ENCODE measurements at regions not wholly inside any gene's neighbourhood (a gene's known extent, or its start where the extent isn't known, plus 50 kb on each side); places are given as distances from the start of the nearest gene placed in this dataset.

DNA sequence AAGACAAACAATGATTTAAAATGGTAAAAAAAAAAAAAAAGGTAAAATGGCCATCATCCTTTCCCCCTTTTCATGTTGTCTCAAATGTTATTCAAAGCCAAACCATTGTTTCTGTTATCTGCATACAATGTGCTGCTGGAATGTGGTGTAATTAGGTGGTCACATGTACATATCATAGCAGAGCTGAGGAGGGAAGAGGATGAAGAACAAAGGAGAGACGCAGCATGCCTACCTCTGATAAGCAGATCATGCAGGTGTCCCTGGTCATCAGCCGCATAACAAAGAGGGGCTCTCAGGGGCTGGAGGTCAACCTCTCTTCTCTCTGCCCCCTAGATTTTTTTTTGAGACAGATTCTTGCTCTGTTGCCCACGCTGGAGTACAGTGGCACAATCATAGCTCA is 141.0 kb downstream of the CARTPT start:
- H3K9me3 Mint-ChIP-seq, result peaks cover 14% of the 10 kb centered on the region; the same call in 1 of the 2 replicates
- no peaks in the 10 kb centered on the region for H3K36me3 Mint-ChIP-seq (ENCODE audit: low read depth)
- H3K4me3 Mint-ChIP-seq, result no peak overlapping the region

DNA sequence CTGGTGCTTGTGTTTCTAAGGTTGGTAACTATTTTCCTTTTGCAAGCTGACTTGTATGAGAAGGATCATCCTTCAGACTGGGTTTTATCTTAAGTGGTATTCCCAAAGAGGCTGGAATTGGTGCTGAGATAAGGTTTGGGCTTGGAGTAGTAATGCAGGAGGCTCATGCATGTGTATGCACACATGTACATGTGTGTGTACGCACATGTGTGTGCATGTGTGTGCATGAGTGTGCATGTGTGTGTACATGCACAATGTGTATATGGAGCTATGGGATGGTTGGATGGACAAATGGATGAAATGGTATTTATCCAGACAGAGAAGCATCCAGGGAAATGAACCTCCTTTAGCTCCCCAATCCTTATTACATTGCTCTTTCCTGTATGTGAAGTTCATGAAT is 142.6 kb downstream of the CARTPT start:
- Mint-ChIP-seq H3K9me3 (peaks cover 1% of the 10 kb centered on the region; the same call in 1 of the 2 replicates), H3K36me3 (ENCODE audit: low read depth) (no peaks in the 10 kb centered on the region), H3K4me1 (ENCODE audit: low read depth) (peaks cover 31% of the 10 kb centered on the region), H3K27me3 (ENCODE audit: insufficient read depth) (peaks cover 18% of the 10 kb centered on the region), H3K4me3 (no peak overlapping the region), H3K27ac (no peak overlapping the region)
- TF ChIP-seq, protein P1, sequence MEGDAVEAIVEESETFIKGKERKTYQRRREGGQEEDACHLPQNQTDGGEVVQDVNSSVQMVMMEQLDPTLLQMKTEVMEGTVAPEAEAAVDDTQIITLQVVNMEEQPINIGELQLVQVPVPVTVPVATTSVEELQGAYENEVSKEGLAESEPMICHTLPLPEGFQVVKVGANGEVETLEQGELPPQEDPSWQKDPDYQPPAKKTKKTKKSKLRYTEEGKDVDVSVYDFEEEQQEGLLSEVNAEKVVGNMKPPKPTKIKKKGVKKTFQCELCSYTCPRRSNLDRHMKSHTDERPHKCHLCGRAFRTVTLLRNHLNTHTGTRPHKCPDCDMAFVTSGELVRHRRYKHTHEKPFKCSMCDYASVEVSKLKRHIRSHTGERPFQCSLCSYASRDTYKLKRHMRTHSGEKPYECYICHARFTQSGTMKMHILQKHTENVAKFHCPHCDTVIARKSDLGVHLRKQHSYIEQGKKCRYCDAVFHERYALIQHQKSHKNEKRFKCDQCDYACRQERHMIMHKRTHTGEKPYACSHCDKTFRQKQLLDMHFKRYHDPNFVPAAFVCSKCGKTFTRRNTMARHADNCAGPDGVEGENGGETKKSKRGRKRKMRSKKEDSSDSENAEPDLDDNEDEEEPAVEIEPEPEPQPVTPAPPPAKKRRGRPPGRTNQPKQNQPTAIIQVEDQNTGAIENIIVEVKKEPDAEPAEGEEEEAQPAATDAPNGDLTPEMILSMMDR (IDR thresholded peaks at IDR 0.05), result no peak
- no peak for DNase-seq

More for the DNA sequence above, 141.0 kb downstream of the CARTPT start:
- Mint-ChIP-seq H3K27ac (no peak overlapping the region), H3K27me3 (ENCODE audit: insufficient read depth) (peaks cover 17% of the 10 kb centered on the region), H3K4me1 (ENCODE audit: low read depth) (peaks cover 19% of the 10 kb centered on the region)
- DNase-seq, result no peak
- TF ChIP-seq, protein P1 (IDR thresholded peaks at IDR 0.05), result no peak

DNA sequence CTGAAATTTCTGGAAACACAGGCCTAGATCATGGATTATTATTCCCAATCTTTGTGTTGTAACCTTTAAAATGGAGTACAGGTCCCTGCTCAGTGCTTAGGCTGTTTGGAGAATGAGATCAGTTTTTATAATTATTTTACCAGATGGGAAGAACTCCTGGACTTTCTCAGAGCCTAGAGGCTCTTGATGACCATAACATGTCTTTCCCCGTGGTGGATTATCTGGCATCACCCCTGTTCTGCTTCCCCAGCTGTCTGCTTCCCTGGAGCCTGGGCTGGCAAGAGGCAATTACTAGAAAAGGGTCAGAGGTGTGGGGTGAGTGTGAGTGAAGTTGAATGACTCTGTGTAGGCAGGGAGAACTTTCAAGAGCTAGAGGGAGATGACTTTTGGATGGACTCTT is 143.0 kb downstream of the CARTPT start:
- Mint-ChIP-seq H3K36me3 (ENCODE audit: low read depth) (no peaks in the 10 kb centered on the region), H3K9me3 (no peaks in the 10 kb centered on the region), H3K27ac (no peak overlapping the region), H3K27me3 (ENCODE audit: insufficient read depth) (peaks cover 16% of the 10 kb centered on the region), H3K4me1 (ENCODE audit: low read depth) (peaks cover 31% of the 10 kb centered on the region), H3K4me3 (no peak overlapping the region)
- TF ChIP-seq, protein P1 (IDR thresholded peaks at IDR 0.05), result no peak
- no peak for DNase-seq

DNA sequence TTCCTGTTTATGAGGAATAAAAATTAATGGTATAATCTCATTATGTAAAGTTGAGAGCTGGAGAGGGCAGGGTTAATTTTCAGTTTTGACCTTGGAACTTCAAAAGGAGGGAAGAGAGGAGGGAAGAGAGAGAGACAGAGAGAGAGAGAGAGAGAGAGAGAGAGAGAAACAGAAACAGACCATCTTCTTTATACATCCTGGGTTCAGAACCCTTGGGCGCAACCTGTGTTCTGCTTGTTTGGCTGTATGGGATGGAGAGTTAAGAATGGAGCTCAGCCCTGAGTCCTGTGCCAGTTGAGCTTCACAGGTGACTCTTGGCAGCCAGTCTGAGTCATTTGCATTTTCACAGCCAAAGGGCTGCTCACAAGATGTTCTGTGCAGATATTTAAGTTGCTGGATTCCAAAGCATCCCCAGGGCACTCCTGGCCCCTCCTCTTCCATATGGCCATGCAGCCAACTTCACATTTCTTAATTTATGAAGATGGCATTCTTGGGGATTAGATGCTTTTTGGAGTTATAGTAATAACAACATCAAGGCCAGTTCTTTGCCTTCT is 143.5 kb downstream of the CARTPT start:
- Mint-ChIP-seq H3K27me3 (ENCODE audit: insufficient read depth) (peaks cover 15% of the 10 kb centered on the region), H3K4me3 (no peak overlapping the region), H3K27ac (no peak overlapping the region), H3K9me3 (no peaks in the 10 kb centered on the region), H3K36me3 (ENCODE audit: low read depth) (no peaks in the 10 kb centered on the region), H3K4me1 (ENCODE audit: low read depth) (peaks cover 31% of the 10 kb centered on the region)
- TF ChIP-seq, protein P1 (IDR thresholded peaks at IDR 0.05), result no peak
- no peak for DNase-seq

DNA sequence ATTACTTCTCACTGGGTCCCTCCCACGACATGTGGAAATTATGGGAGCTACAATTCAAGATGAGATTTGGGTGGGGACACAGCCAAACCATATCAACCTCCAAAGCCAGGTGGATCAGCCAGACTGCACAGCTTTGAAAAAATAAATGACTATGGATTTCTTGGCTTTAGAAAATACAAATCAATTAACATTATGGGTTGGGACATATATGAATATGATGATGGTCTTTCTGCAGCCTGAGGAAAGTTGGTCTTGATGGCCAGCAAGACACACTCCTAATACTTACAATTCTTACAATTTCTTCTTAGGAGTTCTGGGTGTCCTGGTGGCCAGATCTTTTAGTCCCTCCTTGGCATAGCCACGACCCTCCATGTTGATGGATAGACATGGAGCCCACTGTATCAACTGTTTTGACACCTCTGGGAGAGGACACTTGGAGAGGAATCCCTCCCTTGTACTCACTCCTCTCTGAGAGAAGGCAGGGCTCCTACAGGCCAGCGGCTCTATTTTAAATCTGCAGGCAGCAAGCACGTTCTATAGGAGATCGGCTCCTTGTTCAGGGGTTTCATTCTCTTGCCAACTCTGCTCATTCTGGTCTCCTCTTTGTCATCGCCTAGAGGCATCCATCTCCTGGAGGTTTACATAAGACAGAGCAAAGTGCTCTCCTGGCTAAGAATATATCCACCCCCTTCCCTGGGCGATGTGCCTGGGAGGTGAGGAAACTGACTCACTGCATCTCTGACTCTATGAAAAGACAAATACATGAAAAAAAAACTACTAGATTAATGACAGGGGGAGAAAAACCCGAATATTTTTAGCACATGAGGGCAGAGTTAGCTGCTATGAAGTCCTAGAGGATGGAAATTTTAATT is 145.9 kb downstream of the CARTPT start:
- Mint-ChIP-seq H3K4me3 (peak overlapping the region; percentile 38), H3K27me3 (ENCODE audit: insufficient read depth) (peaks cover 7% of the 10 kb centered on the region), H3K9me3 (no peaks in the 10 kb centered on the region; the same call in 1 of the 2 replicates), H3K27ac (0 out of 2 replicates have a peak overlapping the region, but pooled peaks have one; percentile 4), H3K36me3 (ENCODE audit: low read depth) (no peaks in the 10 kb centered on the region), H3K4me1 (ENCODE audit: low read depth) (peaks cover 31% of the 10 kb centered on the region)
- TF ChIP-seq, protein P1 (IDR thresholded peaks at IDR 0.05), result no peak
- peak; percentile 52 for DNase-seq
